Sigmoid colon (tissue), 6 donors: ENCODE measurements at regions not wholly inside any gene's neighbourhood (a gene's known extent, or its start where the extent isn't known, plus 50 kb on each side); places are given as distances from the start of the nearest gene placed in this dataset.
"Not testable (repeated sequence)": the region's sequence is repeated elsewhere in the genome, so short reads cannot be mapped to it uniquely, and the experiment has no call there.

Experiments
- DNase-seq: peaks from one replicate; pipeline ENCODE4 v3.0.0-alpha.2; 2019
- H3K27ac ChIP-seq, 4 donors: fragments of 200-600 bp; sonication (generic); one replicate each; pipeline ENCODE4 v1.5.1; 2016 to 2019; ENCODE audit warnings: mild to moderate bottlenecking in 1 of 4
- H3K27me3 ChIP-seq, 3 donors: fragments of 200-600 bp; sonication (generic); one replicate each; pipeline ENCODE4 v1.5.1; 2019; ENCODE audit warnings: mild to moderate bottlenecking in 1 of 3
- H3K36me3 ChIP-seq, 4 donors: fragments of 200-600 bp; sonication (generic); one replicate each; pipeline ENCODE4 v1.5.1; 2016 to 2019
- H3K4me1 ChIP-seq, 4 donors: fragments of 200-600 bp; sonication (generic); one replicate each; pipeline ENCODE4 v1.5.1; 2017 to 2019
- H3K4me3 ChIP-seq, 4 donors: fragments of 200-600 bp; sonication (generic); one replicate each; pipeline ENCODE4 v1.5.1; 2017 to 2019; ENCODE audit warnings: mild to moderate bottlenecking in 2 of 4, moderate library complexity in 1 of 4
- H3K9me3 ChIP-seq, 4 donors: fragments of 200-600 bp in 3 of 4; sonication (generic) in 3 of 4; one replicate each; pipeline versions ENCODE4 v1.5.1 to v1.6.1; 2013 to 2019
- WGBS, 2 donors: extraction: QIAGEN DNeasy Blood & Tissue Kit; methylation state at CpG; one replicate each; pipeline ENCODE4 v1.1.7; 2013; 5-methylcytosine and 5-hydroxymethylcytosine counted together
- intact Hi-C: fragments of 100-400 bp; cut with DNase I; formaldehyde crosslinking; loops from one replicate; pipeline ENCODE4 v1.15.1; 2023
- small RNA-seq, 3 donors: library from RNA; depleted of rRNA; stranded (forward); fragments of <200 nt; gene quantifications; one replicate each; pipeline ENCODE3, GENCODE V24; 2016
- donor health status: healthy with polysubstance abuse.
- donor health status: healthy.

GRCh38 chrY:18836643-18837042 is 63.1 kb upstream of the HSFY2 start:
- H3K27ac ChIP-seq, intact Hi-C loops, H3K4me1 ChIP-seq, H3K36me3 ChIP-seq, H3K4me3 ChIP-seq, H3K9me3 ChIP-seq, H3K27me3 ChIP-seq, DNase-seq: not testable (repeated sequence)
- no CpG with 5 or more reads among the region's 6 CpGs for WGBS, 2 donors

Small RNA genes in the stretch of these regions (small RNA-seq; reads per million reads assigned to genes)
- gene CD24P4 (0 reads per million in 3 donors), gene MTCYBP2 (0 reads per million in 3 donors), gene RNU6-255P (0 reads per million in 3 donors)
